ENCODE measurements at regions not wholly inside any gene's neighbourhood (a gene's known extent, or its start where the extent isn't known, plus 50 kb on each side); places are given as distances from the start of the nearest gene placed in this dataset.

DNA sequence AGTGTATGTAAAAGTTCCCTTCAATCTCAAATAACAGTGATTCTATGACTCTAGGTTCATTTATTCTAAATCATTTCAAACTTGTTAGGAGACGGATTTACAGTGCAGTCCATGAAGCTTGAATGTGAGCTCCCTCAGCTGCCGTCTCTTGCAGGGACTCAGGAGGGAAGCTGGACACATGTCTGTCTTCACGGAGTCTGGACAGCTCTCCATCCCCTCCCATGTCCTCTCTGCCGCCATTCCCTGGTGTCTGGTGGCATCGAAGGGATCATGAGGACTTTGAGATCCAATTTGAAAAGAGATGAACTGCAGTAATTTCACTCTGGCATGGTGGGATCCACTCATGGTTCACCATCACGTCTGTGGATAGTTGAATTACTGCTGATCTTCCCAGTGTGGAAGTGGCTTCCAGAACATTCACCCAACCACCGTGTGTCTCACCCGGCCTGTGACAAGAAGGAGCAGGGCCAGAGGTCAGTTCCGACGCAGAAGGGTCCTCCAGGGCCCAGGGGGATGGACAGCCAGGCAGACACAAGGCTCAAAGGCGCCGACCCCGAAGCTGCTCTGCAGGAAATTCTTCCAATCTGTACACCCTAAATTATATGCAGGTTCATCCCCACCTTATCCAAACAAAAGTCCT lies 370.1 kb downstream of the THBS2 start:
- H3K4me3 Mint-ChIP-seq = peak overlapping the region; percentile 85
- no peak for ATAC-seq

DNA sequence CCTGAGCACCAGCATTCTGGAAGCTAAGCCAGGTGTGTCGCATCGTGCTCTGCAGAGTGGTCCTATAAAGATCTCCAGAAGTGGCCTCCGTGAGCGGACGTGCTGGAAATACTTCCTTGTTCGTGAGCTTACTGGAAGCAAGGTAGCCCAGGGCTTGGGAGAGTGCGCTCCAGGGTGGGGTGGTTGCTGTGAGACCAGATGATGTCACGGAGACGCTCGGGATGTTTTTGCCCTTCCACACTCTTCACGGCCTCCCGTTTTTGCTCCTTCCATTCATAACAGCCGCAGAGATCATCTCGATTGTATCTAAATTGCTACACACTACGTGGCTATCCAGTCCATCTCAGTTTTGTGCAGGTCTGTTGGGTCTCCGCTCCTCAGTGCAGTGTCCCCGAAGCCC lies 373.4 kb downstream of the THBS2 start:
- H3K36me3 Mint-ChIP-seq = no peaks in the 10 kb centered on the region
- 88% methylated on average over 17 of the region's 17 CpGs for WGBS (ENCODE audit: insufficient coverage)
- H3K27me3 Mint-ChIP-seq (ENCODE audit: low read depth in 2 of 2) = peaks cover 0 to 1% of the 10 kb centered on the region in 2 donors
- H3K4me1 Mint-ChIP-seq = peaks cover 68% of the 10 kb centered on the region in 2 donors
- no peak for ATAC-seq
- TF ChIP-seq, protein P1, sequence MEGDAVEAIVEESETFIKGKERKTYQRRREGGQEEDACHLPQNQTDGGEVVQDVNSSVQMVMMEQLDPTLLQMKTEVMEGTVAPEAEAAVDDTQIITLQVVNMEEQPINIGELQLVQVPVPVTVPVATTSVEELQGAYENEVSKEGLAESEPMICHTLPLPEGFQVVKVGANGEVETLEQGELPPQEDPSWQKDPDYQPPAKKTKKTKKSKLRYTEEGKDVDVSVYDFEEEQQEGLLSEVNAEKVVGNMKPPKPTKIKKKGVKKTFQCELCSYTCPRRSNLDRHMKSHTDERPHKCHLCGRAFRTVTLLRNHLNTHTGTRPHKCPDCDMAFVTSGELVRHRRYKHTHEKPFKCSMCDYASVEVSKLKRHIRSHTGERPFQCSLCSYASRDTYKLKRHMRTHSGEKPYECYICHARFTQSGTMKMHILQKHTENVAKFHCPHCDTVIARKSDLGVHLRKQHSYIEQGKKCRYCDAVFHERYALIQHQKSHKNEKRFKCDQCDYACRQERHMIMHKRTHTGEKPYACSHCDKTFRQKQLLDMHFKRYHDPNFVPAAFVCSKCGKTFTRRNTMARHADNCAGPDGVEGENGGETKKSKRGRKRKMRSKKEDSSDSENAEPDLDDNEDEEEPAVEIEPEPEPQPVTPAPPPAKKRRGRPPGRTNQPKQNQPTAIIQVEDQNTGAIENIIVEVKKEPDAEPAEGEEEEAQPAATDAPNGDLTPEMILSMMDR (IDR thresholded peaks at IDR 0.05) = no peak
- peak overlapping the region in 1 of 2 donors; percentile 69 for H3K27ac Mint-ChIP-seq
- no peak overlapping the region for H3K4me3 ChIP-seq (ENCODE audit: low read length)
- no peak overlapping the region for H3K27ac ChIP-seq (ENCODE audit: low read length)
- H3K9me3 Mint-ChIP-seq = no peaks in the 10 kb centered on the region
- peaks cover 59% of the 10 kb centered on the region for H3K4me1 ChIP-seq (ENCODE audit: control insufficient read depth, insufficient read depth, low read length)
- no peaks in the 10 kb centered on the region for H3K9me3 ChIP-seq (ENCODE audit: control insufficient read depth, insufficient read depth, low read length)
- intact Hi-C loops (cut with micrococcal nuclease) = loop anchor here (10.0 kb wide), 2 partner anchors 55 to 245 kb away; no protein-coding TSS in a partner anchor
- H3K4me3 Mint-ChIP-seq = no peak overlapping the region
- no peaks in the 10 kb centered on the region for H3K36me3 ChIP-seq (ENCODE audit: control insufficient read depth, insufficient read depth, low read length)
- no peak for DNase-seq
- H3K27me3 ChIP-seq (ENCODE audit: control insufficient read depth, insufficient read depth, low read length) = no peaks in the 10 kb centered on the region

More for the DNA sequence above, 370.1 kb downstream of the THBS2 start:
- Mint-ChIP-seq H3K9me3 (no peaks in the 10 kb centered on the region), H3K4me1 (peaks cover 35 to 36% of the 10 kb centered on the region in 2 donors), H3K27ac (peak overlapping the region; percentile 85 to 96), H3K27me3 (ENCODE audit: low read depth in 2 of 2) (no peaks in the 10 kb centered on the region), H3K36me3 (no peaks in the 10 kb centered on the region)
- no peak overlapping the region for H3K4me3 ChIP-seq (ENCODE audit: low read length)
- intact Hi-C loops (cut with micrococcal nuclease) = loop anchor here (1.0 to 10.0 kb wide), 3 partner anchors 59 to 513 kb away; no protein-coding TSS in a partner anchor
- no peaks in the 10 kb centered on the region for H3K27me3 ChIP-seq (ENCODE audit: control insufficient read depth, insufficient read depth, low read length)
- 93% methylated on average over 13 of the region's 13 CpGs for WGBS (ENCODE audit: insufficient coverage)
- peak overlapping the region; percentile 87 for H3K27ac ChIP-seq (ENCODE audit: low read length)
- DNase-seq = no peak
- no peaks in the 10 kb centered on the region for H3K36me3 ChIP-seq (ENCODE audit: control insufficient read depth, insufficient read depth, low read length)
- H3K4me1 ChIP-seq (ENCODE audit: control insufficient read depth, insufficient read depth, low read length) = peaks cover 34% of the 10 kb centered on the region
- no peaks in the 10 kb centered on the region for H3K9me3 ChIP-seq (ENCODE audit: control insufficient read depth, insufficient read depth, low read length)
- TF ChIP-seq, protein P1 (IDR thresholded peaks at IDR 0.05) = no peak

DNA sequence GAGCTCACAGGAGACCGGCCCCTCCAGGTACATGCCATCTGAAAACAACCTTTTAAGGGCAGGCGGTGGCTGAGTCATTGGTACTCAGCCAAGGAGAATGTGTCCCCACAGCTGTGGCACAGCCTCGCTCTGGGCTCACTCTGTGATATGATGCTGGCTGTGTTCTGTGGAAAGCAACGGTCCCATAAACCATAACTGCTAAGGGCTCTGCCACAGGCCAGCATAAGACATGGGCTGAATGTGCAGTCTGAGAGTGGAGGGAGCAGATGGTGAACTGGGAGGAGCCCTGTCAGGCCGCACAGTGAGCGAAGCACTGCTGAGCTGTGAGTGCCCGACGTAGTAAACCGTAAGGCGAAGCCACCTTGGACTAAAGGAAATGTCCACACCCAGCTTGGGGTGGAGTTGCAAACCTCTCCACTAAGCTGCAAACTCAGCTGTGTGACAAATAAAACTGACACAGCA lies 375.8 kb downstream of the THBS2 start:
- Mint-ChIP-seq H3K4me1 (peaks cover 67% of the 10 kb centered on the region in 2 donors), H3K36me3 (no peaks in the 10 kb centered on the region), H3K4me3 (peak overlapping the region; percentile 78), H3K27ac (peak overlapping the region; percentile 92 to 94), H3K27me3 (ENCODE audit: low read depth in 2 of 2) (peaks cover 0 to 3% of the 10 kb centered on the region in 2 donors), H3K9me3 (no peaks in the 10 kb centered on the region)
- Histone ChIP-seq H3K36me3 (ENCODE audit: control insufficient read depth, insufficient read depth, low read length) (no peaks in the 10 kb centered on the region), H3K4me3 (ENCODE audit: low read length) (no peak overlapping the region), H3K27me3 (ENCODE audit: control insufficient read depth, insufficient read depth, low read length) (no peaks in the 10 kb centered on the region), H3K9me3 (ENCODE audit: control insufficient read depth, insufficient read depth, low read length) (no peaks in the 10 kb centered on the region), H3K4me1 (ENCODE audit: control insufficient read depth, insufficient read depth, low read length) (peaks cover 38% of the 10 kb centered on the region), H3K27ac (ENCODE audit: low read length) (peak overlapping the region; percentile 90)
- intact Hi-C loops (cut with micrococcal nuclease) = loop anchor here (10.0 kb wide), 1 partner anchor 827 kb away; the partner anchor contains the start of genes C6orf120 and WDR27
- DNase-seq (peak; percentile 19 to 53), ATAC-seq (peak; percentile 82 to 93 (median 89))
- WGBS (ENCODE audit: insufficient coverage) = 32% methylated on average over 10 of the region's 10 CpGs
- TF ChIP-seq, protein P1 (IDR thresholded peaks at IDR 0.05) = no peak

Measured in natural killer cell (primary cell).